ENCODE measurements at regions not wholly inside any gene's neighbourhood (a gene's known extent, or its start where the extent isn't known, plus 50 kb on each side); places are given as distances from the start of the nearest gene placed in this dataset.

DNA sequence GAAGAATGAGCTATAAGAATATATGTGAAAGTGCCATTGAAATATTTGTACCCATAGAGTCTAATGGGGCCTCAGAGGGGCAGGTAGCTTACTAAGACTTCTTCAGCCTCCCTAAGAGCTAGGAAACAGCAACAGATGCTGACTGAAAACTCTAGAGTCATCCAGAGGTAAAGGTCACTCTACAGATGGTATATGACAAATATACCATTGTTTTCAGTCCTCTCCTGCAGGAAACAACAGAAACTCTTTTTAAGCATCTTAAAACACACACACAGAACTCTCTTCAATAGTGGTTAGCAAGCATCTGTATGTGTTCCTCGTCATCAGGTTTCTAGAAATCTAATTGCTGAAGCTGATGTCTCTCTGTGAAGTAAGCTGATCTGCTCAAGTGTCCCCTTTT, 313.8 kb upstream of the GATB start:
- TF ChIP-seq, protein P1, sequence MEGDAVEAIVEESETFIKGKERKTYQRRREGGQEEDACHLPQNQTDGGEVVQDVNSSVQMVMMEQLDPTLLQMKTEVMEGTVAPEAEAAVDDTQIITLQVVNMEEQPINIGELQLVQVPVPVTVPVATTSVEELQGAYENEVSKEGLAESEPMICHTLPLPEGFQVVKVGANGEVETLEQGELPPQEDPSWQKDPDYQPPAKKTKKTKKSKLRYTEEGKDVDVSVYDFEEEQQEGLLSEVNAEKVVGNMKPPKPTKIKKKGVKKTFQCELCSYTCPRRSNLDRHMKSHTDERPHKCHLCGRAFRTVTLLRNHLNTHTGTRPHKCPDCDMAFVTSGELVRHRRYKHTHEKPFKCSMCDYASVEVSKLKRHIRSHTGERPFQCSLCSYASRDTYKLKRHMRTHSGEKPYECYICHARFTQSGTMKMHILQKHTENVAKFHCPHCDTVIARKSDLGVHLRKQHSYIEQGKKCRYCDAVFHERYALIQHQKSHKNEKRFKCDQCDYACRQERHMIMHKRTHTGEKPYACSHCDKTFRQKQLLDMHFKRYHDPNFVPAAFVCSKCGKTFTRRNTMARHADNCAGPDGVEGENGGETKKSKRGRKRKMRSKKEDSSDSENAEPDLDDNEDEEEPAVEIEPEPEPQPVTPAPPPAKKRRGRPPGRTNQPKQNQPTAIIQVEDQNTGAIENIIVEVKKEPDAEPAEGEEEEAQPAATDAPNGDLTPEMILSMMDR (IDR thresholded peaks at IDR 0.05): no peak
- TF ChIP-seq EZH2 (IDR thresholded peaks at IDR 0.05; ENCODE audit: borderline replicate concordance, insufficient read depth, low read depth, low read length, poor library complexity, severe bottlenecking): no peak
- no peaks in the 10 kb centered on the region for H3K9me3 Mint-ChIP-seq (ENCODE audit: insufficient read depth)
- intact Hi-C loops (cut with micrococcal nuclease): no loop called here
- Histone ChIP-seq H3K27me3 (replicated peaks in 1 of 4; ENCODE audit: control extremely low read depth in 1 of 4, control insufficient read depth in 3 of 4, insufficient read depth in 4 of 4, low read length in 3 of 4) (no peaks in the 10 kb centered on the region), H3K36me3 (replicated peaks in 1 of 2; ENCODE audit: control extremely low read depth in 1 of 2, control insufficient read depth in 1 of 2, extremely low read depth in 1 of 2, insufficient read depth in 2 of 2, low read length in 1 of 2) (no peaks in the 10 kb centered on the region), H3K4me1 (ENCODE audit: control insufficient read depth in 2 of 2, insufficient read depth in 2 of 2, low read length in 2 of 2) (peaks cover 3% of the 10 kb centered on the region in 2 donors), H4K20me1 (ENCODE audit: control insufficient read depth, insufficient read depth, low read length, poor library complexity, severe bottlenecking) (no peaks in the 10 kb centered on the region), H3K4me3 (ENCODE audit: control extremely low read depth in 1 of 5, extremely low read depth in 1 of 5, insufficient read depth in 1 of 5, low read depth in 2 of 5, low read length in 4 of 5) (no peak overlapping the region), H2AFZ (ENCODE audit: insufficient read depth, low read depth, low read length, poor library complexity, severe bottlenecking) (no peak overlapping the region), H3K9me3 (ENCODE audit: control extremely low read depth in 1 of 3, control insufficient read depth in 2 of 3, insufficient read depth in 1 of 3, low read length in 2 of 3) (no peaks in the 10 kb centered on the region), H3K79me2 (ENCODE audit: control insufficient read depth, insufficient read depth, low read length) (no peaks in the 10 kb centered on the region), H3K27ac (ENCODE audit: low read length in 2 of 2) (no peak overlapping the region), H3K4me2 (replicated peaks; ENCODE audit: low read depth, low read length, poor library complexity, severe bottlenecking) (no peak overlapping the region), H3K9ac (ENCODE audit: low read length) (no peak overlapping the region)
- DNase-seq (no peak), ATAC-seq (ENCODE audit: low read depth) (no peak)
- H3K27ac Mint-ChIP-seq: no peak overlapping the region
- POLR2A ChIA-PET: no interaction called here
- CTCF ChIA-PET: no interaction called here
- H3K4me3 Mint-ChIP-seq: no peak overlapping the region
- H3K4me1 Mint-ChIP-seq: peaks cover 2% of the 10 kb centered on the region
- 70% methylated on average over 1 of the region's 1 CpG for WGBS (ENCODE audit: insufficient coverage)
- peaks cover 4% of the 10 kb centered on the region for H3K27me3 Mint-ChIP-seq

DNA sequence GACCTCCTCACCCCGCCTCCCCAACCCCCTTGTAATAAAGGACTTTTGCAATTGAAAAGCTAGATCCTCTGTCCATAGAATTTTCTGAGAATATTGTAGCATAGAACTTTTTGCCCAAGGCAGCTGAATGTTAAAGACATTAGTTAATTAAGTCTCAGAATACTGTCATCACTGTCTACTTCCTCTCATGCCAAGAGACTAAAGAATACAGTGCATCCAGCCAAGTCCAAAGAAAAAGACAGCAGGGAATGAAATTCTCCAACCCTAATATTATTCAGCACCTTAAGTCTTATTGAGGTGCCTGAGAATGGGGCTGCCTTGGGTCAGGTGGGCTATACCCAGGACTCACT, 313.3 kb upstream of the GATB start:
- no peaks in the 10 kb centered on the region for H3K36me3 ChIP-seq (replicated peaks in 1 of 2; ENCODE audit: control extremely low read depth in 1 of 2, control insufficient read depth in 1 of 2, extremely low read depth in 1 of 2, insufficient read depth in 2 of 2, low read length in 1 of 2)
- H3K27me3 Mint-ChIP-seq: peaks cover 4% of the 10 kb centered on the region
- H3K9me3 ChIP-seq (ENCODE audit: control extremely low read depth in 1 of 3, control insufficient read depth in 2 of 3, insufficient read depth in 1 of 3, low read length in 2 of 3): no peaks in the 10 kb centered on the region
- H3K4me1 Mint-ChIP-seq: no peaks in the 10 kb centered on the region
- no peak for DNase-seq
- ChIA-PET CTCF (no interaction called here), POLR2A (no interaction called here)
- no peaks in the 10 kb centered on the region for H3K9me3 Mint-ChIP-seq (ENCODE audit: insufficient read depth)
- no peak overlapping the region for H2AFZ ChIP-seq (ENCODE audit: insufficient read depth, low read depth, low read length, poor library complexity, severe bottlenecking)
- no peaks in the 10 kb centered on the region for H4K20me1 ChIP-seq (ENCODE audit: control insufficient read depth, insufficient read depth, low read length, poor library complexity, severe bottlenecking)
- ATAC-seq (ENCODE audit: low read depth): no peak
- TF ChIP-seq EZH2 (IDR thresholded peaks at IDR 0.05; ENCODE audit: borderline replicate concordance, insufficient read depth, low read depth, low read length, poor library complexity, severe bottlenecking): no peak
- TF ChIP-seq, protein P1 (IDR thresholded peaks at IDR 0.05): no peak
- no peaks in the 10 kb centered on the region for H3K4me1 ChIP-seq (ENCODE audit: control insufficient read depth in 2 of 2, insufficient read depth in 2 of 2, low read length in 2 of 2)
- H3K79me2 ChIP-seq (ENCODE audit: control insufficient read depth, insufficient read depth, low read length): no peaks in the 10 kb centered on the region
- H3K27ac Mint-ChIP-seq: no peak overlapping the region
- H3K4me2 ChIP-seq (replicated peaks; ENCODE audit: low read depth, low read length, poor library complexity, severe bottlenecking): no peak overlapping the region
- no peak overlapping the region for H3K4me3 ChIP-seq (ENCODE audit: control extremely low read depth in 1 of 5, extremely low read depth in 1 of 5, insufficient read depth in 1 of 5, low read depth in 2 of 5, low read length in 4 of 5)
- no peak overlapping the region for H3K9ac ChIP-seq (ENCODE audit: low read length)
- no peak overlapping the region for H3K27ac ChIP-seq (ENCODE audit: low read length in 2 of 2)
- no CpG with 5 or more reads among the region's 1 CpG for WGBS (ENCODE audit: insufficient coverage)
- intact Hi-C loops (cut with micrococcal nuclease): no loop called here
- no peaks in the 10 kb centered on the region for H3K27me3 ChIP-seq (replicated peaks in 1 of 4; ENCODE audit: control extremely low read depth in 1 of 4, control insufficient read depth in 3 of 4, insufficient read depth in 4 of 4, low read length in 3 of 4)
- H3K4me3 Mint-ChIP-seq: no peak overlapping the region

All from B cell (primary cell).